MG63 (cell line): ENCODE measurements at regions not wholly inside any gene's neighbourhood (a gene's known extent, or its start where the extent isn't known, plus 50 kb on each side); places are given as distances from the start of the nearest gene placed in this dataset.
"Not testable (repeated sequence)": the region's sequence is repeated elsewhere in the genome, so short reads cannot be mapped to it uniquely, and the experiment has no call there.

Experiments used
- DNase-seq: peaks from one replicate; pipeline ENCODE4 v3.0.0-alpha.2; 2020
- H3K27me3 ChIP-seq: fragments of 250-450 bp; sonication (Bioruptor Pico); 2 replicates; pipeline ENCODE4 v1.5.1; 2020; ENCODE audit warnings: mild to moderate bottlenecking, moderate library complexity
- H3K36me3 ChIP-seq: fragments of 250-450 bp; sonication (Bioruptor Pico); 2 replicates; pipeline ENCODE4 v1.5.1; 2020; ENCODE audit warnings: mild to moderate bottlenecking, moderate library complexity
- H3K4me3 ChIP-seq: fragments of 250-450 bp; sonication (Bioruptor Pico); 2 replicates; pipeline ENCODE4 v1.5.1; 2020; ENCODE audit warnings: mild to moderate bottlenecking, moderate library complexity
- H3K9me3 ChIP-seq: fragments of 250-450 bp; sonication (Bioruptor Pico); 2 replicates; pipeline ENCODE4 v1.5.1; 2020; ENCODE audit warnings: mild to moderate bottlenecking, moderate library complexity

DNA sequence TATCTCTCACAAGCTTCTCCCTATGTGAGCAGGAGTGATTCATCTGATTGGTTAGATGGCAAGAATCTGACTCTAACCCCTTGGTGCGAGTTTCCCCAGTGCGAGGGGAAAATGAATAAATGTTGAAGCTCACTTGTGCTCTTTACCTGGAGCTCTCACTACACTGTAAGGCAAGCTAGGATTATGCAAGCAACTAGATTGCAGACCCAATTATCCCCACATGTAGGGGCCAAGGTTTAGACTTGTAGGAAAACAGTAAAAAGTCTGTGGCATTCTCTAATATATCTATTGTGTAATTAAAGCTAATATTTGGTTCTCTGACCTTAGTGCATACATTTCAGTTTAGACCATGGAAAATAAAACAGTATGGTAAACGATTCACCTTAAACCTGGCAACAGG, 247.2 kb downstream of the UBE2NL start:
- not testable (repeated sequence) for DNase-seq, H3K27me3 ChIP-seq, H3K36me3 ChIP-seq, H3K9me3 ChIP-seq, H3K4me3 ChIP-seq

DNA sequence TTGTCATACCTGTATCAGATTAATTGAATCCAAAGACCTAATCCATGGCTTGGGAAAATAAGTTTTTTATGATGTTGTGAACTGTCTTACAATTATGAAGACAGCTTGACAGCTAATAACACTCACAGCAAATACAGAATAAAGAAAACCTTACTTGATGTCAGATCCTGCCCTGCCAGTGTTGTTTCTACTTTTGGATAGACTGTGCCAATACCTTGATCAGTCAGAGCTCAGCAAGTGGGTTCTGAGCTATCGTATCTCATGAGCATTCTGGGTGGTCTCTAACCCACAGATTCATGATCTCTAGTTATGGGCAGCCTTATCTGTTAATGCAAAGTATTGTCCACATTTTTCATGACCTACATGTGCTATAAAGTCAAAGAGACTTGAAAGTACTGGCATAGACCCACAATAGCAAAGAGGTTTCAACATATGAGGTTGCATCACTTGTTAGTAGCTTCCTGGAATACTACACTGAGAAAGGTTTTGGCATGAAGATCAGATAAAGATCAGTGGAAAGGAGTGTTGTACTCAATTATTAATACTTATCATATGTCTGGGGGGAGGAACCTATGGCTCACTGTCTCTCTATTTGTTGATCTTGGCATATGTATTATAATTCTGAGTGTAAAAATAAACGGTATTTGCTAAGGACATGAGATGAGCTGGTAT, 250.7 kb downstream of the UBE2NL start:
- not testable (repeated sequence) for H3K27me3 ChIP-seq, H3K36me3 ChIP-seq, H3K9me3 ChIP-seq, DNase-seq, H3K4me3 ChIP-seq

DNA sequence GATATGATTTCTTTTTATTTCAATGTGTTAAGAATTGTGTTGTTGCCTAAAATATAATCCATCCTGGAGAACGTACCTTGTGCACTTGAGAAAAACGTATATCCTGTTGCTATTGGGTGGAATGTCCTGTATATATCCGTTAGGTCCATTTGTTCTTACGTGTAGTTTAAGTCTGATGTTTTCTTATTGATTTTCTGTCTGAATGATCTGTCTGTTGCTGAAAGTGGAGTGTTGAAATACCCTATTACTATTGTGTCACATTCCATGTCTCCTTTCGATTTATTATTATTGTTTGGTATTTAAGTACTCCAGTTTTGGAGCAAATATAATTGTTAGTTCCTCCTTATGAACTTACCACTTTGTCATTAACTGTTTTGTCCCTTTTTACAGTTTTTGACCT, 270.6 kb downstream of the UBE2NL start:
- not testable (repeated sequence) for H3K4me3 ChIP-seq, H3K27me3 ChIP-seq, H3K9me3 ChIP-seq, H3K36me3 ChIP-seq, DNase-seq

DNA sequence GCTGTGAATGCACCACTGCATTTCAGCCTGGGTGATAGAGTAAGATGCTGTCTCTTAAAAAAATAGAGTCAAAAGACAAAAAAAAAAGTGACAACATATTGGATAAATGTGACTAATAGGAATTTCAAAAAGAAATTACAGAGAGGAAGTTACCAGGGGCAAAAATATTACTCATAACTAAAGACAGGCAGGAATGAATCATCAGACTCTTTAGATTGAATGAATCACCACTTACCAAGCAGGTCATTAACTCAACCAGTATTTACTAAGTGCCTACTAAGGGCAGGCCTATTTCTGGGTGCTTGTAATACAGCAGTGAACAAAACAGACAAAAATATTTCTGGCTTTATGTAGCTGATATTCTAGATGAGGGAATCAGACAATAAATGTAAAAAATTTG, 301.3 kb downstream of the UBE2NL start:
- not testable (repeated sequence) for DNase-seq, H3K27me3 ChIP-seq, H3K9me3 ChIP-seq, H3K4me3 ChIP-seq, H3K36me3 ChIP-seq

DNA sequence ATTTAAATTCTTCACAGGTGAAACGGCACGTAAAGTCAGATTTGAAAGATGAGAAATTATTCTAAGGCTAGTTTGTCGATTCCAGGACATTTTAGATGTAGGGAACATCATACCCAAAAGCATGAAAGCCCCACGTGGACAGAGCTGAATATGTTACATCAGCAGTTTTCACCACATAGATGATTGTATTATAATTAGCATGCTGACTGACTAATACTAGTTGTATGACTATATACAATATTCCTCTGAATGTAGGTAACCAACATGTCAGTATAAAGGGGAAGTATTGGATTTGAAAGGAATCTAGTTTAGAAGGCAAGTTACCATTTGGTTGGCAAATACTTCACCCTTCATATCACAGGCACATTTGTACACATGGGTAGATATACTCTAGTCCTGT, 304.6 kb downstream of the UBE2NL start:
- H3K9me3 ChIP-seq, H3K36me3 ChIP-seq, DNase-seq, H3K4me3 ChIP-seq, H3K27me3 ChIP-seq: not testable (repeated sequence)

DNA sequence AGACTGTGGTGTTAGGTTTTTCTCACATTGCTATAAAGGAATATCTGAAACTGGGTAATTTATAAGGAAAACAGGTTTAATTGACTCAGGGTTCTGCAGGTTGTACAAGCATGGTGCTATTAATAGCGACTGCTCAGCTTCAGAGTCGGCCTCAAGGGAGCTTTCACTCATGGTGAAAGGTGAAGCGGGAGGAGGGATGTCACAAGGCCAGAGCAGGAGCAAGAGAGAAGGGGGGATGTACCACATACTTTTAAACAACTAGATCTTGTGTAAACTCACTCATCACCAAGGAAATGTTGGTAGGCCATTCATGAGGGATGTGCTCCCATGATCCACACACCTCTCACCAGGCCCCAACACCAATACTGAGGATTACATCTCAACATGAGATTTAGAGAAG, 313.2 kb downstream of the UBE2NL start:
- not testable (repeated sequence) for H3K4me3 ChIP-seq, H3K9me3 ChIP-seq, DNase-seq, H3K27me3 ChIP-seq, H3K36me3 ChIP-seq

DNA sequence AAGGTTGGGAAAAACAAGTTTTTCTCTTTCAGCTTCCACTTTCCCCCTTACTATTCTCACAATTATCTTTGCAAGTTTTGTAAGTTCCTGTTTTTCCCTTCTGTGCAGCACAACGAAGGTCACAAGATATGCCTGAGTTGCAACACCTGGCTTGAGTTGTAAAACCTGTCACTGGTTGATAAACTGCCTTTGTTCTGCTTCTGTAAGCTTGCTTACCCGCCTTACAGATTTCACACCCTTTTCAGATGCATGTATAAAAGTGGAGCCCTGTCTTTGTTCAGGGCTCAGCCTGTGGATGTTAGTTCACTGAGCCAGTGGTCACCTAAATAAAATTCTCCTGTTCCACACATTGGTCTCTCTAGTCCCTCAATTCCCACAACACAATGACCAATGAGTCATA, 318.9 kb downstream of the UBE2NL start:
- not testable (repeated sequence) for H3K36me3 ChIP-seq, H3K9me3 ChIP-seq, DNase-seq, H3K4me3 ChIP-seq, H3K27me3 ChIP-seq

DNA sequence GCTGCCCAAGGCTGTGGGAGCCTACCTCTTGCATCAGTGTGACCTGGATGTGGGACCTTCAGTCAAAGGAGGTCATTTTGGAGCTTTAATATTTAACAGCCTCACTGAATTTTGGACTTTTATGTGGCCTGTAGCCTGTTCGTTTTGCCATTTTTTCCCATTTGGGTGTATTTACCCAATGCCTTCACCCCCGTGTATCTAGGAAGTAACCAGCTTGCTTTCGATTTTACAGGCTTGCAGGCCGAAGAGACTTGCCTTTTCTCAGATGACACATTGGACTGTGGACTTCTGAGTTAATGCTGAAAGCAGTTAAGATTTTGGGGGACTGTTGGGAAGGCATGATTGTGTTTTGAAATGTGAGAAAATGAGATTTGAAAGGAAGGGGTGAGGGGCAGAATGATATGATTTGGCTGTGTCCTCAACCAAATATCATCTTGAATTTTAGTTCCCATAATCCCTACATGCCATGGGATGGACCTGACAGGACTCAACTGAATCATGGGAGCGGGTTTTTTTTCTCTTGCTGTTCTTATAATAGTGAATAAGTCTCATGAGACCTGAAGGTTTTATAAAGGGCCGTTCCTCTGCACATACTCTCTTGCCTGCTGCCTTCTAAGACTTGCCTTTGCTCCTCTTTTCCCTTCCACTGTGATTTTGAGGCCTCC, 324.6 kb downstream of the UBE2NL start:
- H3K27me3 ChIP-seq, H3K9me3 ChIP-seq, H3K36me3 ChIP-seq, DNase-seq, H3K4me3 ChIP-seq: not testable (repeated sequence)

DNA sequence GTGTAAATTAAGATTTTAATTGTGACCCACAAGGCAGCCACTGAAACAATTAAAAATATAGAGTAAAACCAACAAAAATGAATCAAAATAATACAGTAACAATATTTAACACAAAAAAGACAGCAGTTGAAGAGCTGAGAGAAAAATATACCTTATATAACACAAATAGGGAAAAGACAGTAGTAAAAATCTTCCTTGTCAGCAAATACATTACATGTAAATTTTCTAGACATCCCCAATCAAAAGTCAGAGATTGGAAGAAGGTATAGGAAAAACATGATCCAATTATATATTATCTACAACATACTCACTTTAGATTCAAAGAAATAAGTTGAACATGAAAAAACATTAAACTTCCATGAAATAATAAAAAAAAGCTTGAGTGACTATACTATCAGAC, 330.8 kb downstream of the UBE2NL start:
- H3K9me3 ChIP-seq = no peaks in the 10 kb centered on the region
- H3K36me3 ChIP-seq = no peaks in the 10 kb centered on the region
- no peak for DNase-seq
- no peaks in the 10 kb centered on the region for H3K27me3 ChIP-seq
- H3K4me3 ChIP-seq = no peak overlapping the region

DNA sequence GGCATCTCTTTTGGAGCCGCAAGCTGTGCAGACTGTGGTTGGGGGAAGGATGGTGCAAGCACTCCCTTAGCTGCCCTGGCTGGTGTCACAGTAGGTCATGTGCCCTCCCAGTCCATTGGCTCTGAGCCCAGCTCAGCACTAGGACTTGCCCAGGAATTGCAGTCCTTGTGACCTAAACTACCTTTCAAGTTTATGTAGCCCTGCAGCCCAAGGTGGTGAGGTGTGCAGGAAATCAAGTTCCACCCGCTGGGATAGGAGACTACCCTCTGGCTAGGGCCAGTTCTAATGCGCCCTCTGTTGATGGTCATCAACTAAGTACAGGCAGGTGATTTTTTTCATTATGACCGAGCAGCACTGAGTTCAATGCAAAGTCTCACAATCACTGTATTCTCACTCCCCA, 335.2 kb downstream of the UBE2NL start:
- H3K36me3 ChIP-seq = no peaks in the 10 kb centered on the region
- no peaks in the 10 kb centered on the region for H3K9me3 ChIP-seq
- no peak for DNase-seq
- H3K4me3 ChIP-seq = no peak overlapping the region
- H3K27me3 ChIP-seq = no peaks in the 10 kb centered on the region

DNA sequence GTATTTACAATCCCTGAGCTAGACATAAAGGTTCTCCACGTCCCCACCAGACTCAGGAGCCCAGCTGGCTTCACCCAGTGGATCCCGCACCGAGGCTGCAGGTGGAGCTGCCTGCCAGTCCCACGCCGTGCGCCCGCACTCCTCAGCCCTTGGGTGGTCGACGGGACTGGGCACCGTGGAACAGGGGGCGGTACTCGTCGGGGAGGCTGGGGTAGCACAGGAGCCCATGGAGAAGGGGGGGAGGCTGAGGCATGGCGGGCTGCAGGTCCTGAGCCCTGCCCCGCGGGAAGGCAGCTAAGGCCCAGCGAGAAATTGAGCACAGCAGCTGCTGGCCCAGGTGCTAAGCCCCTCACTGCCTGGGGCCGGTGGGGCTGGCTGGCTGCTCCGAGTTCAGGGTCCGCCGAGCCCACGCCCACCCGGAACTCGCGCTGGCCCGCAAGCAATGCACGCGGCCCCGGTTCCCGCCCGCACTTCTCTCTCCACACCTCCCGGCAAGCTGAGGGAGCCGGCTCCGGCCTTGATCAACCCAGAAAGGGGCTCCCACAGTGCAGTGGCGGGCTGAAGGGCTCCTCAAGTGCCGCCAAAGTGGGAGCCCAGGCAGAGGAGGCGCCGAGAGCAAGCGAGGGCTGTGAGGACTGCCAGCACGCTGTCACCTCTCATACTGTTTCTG, 347.4 kb downstream of the UBE2NL start:
- not testable (repeated sequence) for DNase-seq, H3K27me3 ChIP-seq, H3K4me3 ChIP-seq, H3K9me3 ChIP-seq, H3K36me3 ChIP-seq

DNA sequence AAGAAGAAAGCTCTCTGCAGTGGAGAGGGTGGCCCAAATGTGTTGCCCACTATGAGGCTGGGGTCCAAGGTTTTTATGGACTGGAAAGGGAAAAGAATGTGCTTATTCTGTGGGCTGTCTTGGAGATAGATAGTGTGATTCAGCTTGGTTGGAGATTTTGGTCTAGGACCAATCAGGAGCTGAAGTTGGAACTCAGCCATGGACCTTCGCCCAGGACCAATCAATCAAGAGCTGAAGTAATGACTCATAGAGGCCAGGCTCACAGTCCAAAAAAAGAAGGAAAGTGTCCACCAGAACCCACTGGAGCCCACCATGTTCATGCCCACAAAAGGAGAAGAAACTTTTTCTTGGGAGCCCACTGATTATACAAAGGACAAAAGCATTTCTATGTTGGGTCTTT, 369.5 kb downstream of the UBE2NL start:
- no peak for DNase-seq
- H3K9me3 ChIP-seq = no peaks in the 10 kb centered on the region
- no peaks in the 10 kb centered on the region for H3K36me3 ChIP-seq
- H3K27me3 ChIP-seq = no peaks in the 10 kb centered on the region
- H3K4me3 ChIP-seq = no peak overlapping the region

DNA sequence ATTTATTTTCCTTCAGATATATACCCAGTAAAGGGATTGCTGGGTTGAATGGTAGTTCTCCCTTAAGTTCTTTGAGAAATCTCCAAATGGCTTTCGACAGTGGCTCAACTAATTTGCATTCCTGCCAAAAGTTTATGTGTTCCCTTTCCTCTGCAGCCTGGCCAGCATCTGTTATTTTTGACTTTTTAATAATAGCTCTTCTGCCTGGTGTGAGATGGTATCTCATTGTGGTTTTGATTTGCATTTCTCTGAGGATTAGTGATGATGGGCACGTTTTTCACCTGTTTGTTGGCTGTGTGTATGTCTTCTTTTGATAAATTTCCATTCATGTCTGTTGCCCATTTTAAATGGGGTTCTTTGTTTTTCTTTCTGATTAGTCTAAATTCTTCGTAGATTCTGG, 375.2 kb downstream of the UBE2NL start:
- H3K36me3 ChIP-seq = no peaks in the 10 kb centered on the region
- no peak overlapping the region for H3K4me3 ChIP-seq
- no peaks in the 10 kb centered on the region for H3K9me3 ChIP-seq
- H3K27me3 ChIP-seq = no peaks in the 10 kb centered on the region
- no peak for DNase-seq

DNA sequence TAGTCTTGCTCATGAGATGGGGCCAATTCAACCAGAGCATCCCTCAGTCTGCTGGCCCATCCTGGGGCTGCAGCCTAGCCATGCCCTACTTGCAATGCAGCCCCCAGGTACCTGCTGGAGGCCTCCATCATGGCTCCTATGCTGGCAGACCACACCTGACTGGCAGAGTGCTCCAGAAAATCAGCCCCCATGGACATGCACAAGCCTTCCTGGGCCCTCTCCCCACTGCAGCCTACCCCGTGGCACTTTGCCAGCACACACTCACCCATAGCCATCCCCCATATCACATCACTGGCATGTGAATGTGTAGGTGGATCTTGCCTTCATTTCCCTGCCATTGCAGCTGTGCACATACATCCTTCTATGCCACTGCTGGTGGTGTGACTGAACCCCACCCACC, 381.8 kb downstream of the UBE2NL start:
- no peak for DNase-seq
- no peaks in the 10 kb centered on the region for H3K9me3 ChIP-seq
- no peaks in the 10 kb centered on the region for H3K27me3 ChIP-seq
- H3K36me3 ChIP-seq = no peaks in the 10 kb centered on the region
- no peak overlapping the region for H3K4me3 ChIP-seq

DNA sequence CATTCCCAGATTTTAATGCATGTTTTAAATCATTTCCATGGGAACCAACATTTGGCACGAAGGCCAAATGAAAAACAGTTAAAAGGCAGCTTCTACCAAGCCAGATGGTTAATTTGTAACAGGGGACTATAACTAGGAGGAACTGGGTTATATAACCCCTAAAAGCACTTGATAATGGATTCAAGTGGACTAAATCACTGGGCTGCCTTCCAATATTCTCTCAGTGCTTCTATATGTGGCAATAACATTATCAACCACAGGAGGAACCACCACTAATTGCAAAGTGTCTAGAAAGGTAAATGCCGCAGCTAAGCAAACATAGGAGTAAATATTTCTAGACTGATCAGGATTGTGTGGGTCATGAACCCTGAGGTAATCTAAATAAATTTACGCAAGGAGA, 391.5 kb downstream of the UBE2NL start:
- Histone ChIP-seq H3K4me3 (no peak overlapping the region), H3K9me3 (no peaks in the 10 kb centered on the region), H3K27me3 (no peaks in the 10 kb centered on the region), H3K36me3 (no peaks in the 10 kb centered on the region)
- DNase-seq = no peak

DNA sequence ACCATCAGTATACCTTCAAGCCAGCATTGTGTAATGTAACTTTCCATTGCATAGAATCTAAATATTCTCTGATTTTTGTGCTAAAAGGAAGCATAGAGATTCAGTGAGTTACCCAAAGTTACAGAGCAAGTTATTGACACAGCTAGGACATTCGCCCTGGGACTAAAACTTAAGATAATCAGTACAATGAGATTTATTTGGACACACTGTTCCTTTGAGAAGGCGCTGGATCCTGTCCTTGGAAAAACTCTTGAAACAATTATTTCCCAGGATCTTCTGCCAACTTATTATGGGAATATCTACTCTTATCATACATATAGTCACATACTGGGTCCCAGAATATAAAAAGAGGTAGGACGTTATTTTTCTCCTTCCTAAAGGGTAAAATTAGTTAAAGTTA, 392.0 kb downstream of the UBE2NL start:
- Histone ChIP-seq H3K9me3 (no peaks in the 10 kb centered on the region), H3K36me3 (no peaks in the 10 kb centered on the region), H3K4me3 (no peak overlapping the region), H3K27me3 (no peaks in the 10 kb centered on the region)
- no peak for DNase-seq

DNA sequence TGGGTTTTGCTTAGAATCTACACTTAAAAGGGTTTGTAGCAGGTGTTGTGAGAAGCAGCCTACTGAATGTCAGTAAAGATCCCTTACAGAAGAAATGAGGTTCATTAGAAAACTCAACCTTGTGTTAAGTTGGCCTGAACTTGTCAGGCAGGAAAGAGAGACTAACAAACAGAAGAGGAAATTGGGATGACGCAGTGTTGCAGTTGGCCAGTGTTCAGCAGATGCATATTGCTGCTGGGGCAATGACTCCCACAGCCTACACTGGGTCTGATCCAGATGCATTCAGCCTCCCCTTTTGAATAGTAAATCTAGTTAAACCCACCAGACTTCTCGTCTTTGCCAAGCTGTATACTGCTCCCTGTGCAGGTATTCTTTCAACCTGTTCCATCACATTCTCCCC, 409.4 kb downstream of the UBE2NL start:
- no peaks in the 10 kb centered on the region for H3K36me3 ChIP-seq
- no peak overlapping the region for H3K4me3 ChIP-seq
- H3K27me3 ChIP-seq = no peaks in the 10 kb centered on the region
- H3K9me3 ChIP-seq = no peaks in the 10 kb centered on the region
- peak; percentile 16 for DNase-seq

DNA sequence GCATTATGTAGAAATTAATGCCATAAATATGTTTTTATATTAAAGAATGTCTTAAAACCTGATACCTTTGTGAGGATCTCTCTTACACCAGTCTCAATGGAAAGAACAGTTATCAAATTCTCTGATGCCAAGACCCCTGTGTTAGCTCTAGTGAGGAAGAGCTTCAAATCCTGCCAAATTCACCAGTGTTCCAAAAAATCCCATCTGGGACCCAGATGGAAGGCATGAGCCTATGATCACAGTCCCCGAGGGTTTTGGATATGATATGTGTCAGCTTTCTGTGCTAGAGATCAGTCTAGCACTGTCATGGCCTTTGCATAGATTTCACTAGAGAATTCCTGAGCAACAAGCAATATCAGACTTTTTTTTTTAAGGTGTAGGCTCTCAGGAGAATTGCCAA, 412.1 kb downstream of the UBE2NL start:
- Histone ChIP-seq H3K9me3 (no peaks in the 10 kb centered on the region), H3K4me3 (no peak overlapping the region), H3K36me3 (no peaks in the 10 kb centered on the region), H3K27me3 (no peaks in the 10 kb centered on the region)
- DNase-seq = no peak
